Activated gamma-delta T cell treated with anti-CD3 and anti-CD28 coated beads, Interleukin-2, amount 50 U/mL, for 16 hours (primary cell): ENCODE measurements at regions not wholly inside any gene's neighbourhood (a gene's known extent, or its start where the extent isn't known, plus 50 kb on each side); places are given as distances from the start of the nearest gene placed in this dataset.
"Not testable (repeated sequence)": the region's sequence is repeated elsewhere in the genome, so short reads cannot be mapped to it uniquely, and the experiment has no call there.

ENCODE experiments used
- DNase-seq: peaks from one replicate; pipeline ENCODE4 v3.0.0-alpha.2; 2020; ENCODE audit warnings: low read depth

DNA sequence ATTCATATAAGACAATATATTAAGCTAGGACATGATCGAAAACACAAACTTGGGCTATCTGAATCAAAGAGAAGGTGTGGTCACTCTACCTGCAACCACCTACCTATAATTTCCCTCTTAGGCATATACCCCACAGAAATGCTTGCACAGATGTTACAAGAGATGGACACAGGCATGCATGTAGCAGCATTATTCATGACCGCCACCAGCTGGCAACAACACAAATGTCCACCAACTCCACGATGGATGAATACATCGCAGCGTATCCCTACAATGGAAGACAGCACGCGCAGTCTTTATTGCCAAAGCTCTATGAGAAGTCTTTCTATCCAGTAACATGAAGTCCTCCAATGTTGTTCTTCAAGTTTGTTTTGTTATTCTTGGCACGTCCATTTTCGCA, 90.8 kb downstream of the ARL4C start:
- no peak for DNase-seq

DNA sequence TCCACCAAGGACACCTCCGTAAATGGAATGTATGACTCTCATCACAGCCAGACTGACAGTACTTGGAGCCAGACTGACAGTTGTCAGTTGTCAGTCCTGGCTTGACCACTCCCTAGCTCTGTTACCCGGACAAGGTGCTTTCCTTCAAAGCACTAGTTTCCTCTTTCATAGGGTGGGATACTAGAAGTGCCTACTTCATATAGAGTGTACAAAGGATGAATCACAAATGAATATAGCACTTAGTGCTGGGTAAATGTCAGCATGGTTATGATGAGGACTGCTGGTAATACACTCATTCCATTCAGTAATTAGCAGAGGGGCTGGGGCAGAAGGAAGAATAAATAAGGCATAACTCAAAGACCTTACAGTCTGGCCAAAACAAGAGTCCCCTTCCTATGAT, 91.4 kb downstream of the ARL4C start:
- no peak for DNase-seq

- DNase-seq = no peak
Observed at GRCh38 chr2:234404957-234405356, 91.9 kb downstream of the ARL4C start.

DNA sequence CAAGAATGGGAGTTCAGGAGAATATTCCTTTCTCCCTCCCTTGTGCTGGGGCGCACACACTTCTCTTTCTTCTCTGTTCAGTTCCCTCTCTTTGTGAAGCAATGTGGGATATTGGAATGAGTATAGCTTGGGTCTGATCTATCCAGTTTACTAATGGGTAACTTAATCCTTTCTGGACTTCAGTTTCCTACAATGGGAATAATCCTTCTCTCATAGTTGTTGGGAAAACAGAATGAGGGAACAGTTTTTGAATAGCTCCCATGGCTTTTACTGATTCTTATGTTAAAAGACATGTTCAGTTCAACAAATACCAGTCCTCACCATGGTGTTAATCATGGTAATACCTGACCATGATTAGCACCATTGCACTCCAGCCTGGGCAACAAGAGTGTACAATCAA, 93.1 kb downstream of the ARL4C start:
- DNase-seq = no peak

GRCh38 chr2:234403074-234403473, 93.8 kb downstream of the ARL4C start:
- DNase-seq = no peak

- DNase-seq = no peak
Observed at GRCh38 chr2:234401426-234401825, 95.5 kb downstream of the ARL4C start.

GRCh38 chr2:234399451-234400246, 97.2 kb downstream of the ARL4C start:
- DNase-seq = no peak

- DNase-seq = no peak
Observed at GRCh38 chr2:234398531-234398930, 98.3 kb downstream of the ARL4C start.

DNA sequence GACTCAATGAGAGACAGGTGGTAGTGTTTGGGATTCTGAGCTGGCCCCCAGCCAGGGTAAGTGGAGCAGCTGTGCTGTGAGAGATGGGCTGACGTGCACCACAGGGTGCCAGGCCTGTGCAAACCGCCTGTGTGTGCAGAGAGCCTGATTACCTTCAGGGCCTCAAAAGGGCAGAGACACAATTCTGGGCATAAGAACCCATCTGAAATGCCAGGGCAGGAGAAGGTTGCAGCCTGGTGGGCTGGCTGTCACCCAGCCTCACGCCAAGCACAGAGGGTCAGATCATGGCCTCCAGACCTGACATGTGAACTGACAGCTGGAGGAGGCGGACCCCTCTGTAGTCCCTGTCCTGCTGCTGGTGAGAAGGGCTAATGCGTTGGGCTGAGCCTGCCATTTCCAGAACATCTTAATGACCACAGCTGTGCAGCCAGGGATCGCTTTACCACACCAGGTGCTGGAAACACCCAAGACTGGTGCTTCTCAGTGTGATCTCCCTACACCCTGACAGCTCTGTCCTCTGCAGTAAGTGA, 100.9 kb downstream of the ARL4C start:
- DNase-seq = no peak

DNA sequence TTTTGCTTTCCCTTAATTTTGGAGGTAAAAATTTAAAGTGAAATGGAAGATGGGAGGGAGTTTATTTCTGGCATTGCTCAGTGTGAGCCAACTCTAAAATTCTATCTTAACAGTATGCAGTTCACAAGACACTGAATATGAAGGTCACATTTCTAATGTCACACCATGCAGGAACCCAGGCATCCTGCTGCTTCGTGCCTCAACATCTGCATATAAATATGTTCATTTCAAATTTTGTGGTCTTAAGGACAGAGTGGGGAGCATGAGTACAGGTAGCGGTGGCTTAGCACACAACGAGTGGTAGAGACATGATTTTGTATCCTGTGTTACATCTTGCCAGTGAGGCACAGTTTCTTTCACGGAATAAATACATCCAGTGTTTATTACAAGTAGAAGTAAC, 102.4 kb downstream of the ARL4C start:
- DNase-seq = no peak

DNA sequence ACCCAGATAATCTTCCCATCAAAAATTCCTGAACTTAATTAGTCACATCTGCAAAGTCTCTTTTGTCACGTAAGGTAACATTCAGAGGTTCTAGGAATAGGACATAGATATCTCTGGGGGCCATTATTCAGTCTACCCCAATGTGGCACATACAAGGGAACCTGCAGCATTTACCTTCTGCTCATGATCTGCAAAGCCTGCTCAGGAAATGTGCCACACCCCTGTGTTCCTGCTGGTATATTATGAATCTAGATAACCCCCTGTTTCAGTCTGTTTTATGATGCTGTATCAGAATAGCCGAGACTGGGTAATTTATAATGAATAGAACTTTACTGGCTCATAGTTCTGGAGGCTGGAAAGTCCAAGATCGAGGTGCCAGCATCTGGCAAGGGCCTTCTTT, 103.5 kb downstream of the ARL4C start:
- no peak for DNase-seq

DNA sequence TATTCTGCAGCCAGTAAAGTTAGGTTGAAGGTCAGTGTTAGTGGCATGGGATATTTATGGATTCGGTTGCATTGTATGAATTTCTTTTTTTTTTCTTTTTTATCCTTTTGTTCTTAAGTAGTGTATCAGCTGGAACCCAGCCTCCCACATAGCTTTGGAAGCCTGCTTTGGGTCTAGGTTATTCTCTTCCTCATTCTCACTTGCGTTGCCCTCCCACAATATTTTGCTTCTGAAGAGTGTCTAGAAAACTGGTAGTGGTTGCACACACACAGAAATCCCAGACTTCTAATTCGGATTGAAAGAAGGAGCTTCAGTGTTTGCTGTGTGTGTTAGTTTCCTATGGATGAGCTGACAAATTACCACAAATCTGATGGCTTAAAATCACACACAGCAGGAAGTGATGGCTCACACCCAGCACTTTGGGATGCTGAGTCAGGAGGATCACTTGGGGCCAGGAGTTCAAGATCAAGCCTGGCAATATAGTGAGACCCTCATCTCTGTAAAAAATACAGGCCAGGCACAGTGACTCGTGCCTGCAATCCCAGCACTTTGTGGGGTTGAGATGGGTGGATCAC, 104.8 kb downstream of the ARL4C start:
- DNase-seq = no peak

DNA sequence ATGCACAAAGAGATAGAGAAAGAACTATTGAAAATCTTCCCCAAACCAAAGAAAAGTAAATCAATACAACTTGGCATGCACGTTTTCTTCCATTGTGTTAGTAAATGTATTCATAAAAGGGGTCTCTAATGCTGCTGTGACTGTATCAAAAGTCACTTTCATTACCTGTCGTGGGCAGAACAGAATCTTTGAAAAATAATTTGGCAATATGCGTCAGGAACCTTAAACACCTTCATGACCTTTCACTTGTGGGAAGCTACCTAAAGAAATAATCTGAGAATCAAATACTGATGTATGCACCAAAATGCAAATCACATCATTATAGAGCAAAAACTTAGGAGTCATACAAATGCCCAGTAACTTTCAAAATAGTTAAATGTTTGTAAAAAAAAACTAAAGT, 105.3 kb downstream of the ARL4C start:
- DNase-seq = no peak

GRCh38 chr2:234389661-234390060, 107.2 kb downstream of the ARL4C start:
- not testable (repeated sequence) for DNase-seq

GRCh38 chr2:234388591-234388990, 108.3 kb downstream of the ARL4C start:
- DNase-seq = no peak

DNA sequence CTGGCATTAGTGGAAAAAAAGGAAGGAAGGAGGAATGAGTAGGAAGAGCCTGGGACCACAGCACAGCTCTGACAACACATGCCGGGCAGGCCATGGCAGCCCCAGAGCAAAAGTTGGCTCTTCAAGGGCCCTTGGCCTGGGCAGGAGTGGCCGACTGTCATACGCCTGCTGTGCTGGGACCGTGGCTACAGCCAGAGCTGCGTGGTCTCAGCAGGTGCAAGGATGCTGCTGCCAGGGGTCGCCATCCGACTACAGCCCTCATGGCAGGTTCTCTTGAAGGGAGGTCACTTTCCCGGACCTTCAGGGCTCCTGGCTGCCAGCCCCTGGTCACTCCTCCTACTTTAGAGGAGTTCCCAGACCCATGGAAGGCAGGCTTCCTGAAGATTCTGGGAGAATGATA, 109.9 kb downstream of the ARL4C start:
- DNase-seq = no peak

DNA sequence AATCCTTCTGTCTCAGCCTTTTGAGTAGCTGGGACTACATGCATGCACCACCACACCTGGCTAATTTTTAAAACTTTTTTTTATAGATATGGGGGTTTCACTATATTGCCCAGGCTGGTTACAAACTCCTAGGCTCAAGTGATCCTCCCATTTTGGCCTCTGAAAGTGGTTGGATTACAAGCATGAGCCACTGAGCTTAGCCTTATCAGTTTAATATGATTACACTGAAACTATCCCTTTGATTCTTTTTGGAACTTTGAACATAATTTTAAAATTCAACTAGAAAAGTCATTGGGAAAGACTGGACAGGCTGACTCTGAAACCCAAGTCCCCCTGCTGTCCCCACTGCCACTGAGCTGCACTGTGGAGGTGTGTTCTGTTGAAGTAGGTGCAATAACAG, 114.8 kb downstream of the ARL4C start:
- DNase-seq = no peak

DNA sequence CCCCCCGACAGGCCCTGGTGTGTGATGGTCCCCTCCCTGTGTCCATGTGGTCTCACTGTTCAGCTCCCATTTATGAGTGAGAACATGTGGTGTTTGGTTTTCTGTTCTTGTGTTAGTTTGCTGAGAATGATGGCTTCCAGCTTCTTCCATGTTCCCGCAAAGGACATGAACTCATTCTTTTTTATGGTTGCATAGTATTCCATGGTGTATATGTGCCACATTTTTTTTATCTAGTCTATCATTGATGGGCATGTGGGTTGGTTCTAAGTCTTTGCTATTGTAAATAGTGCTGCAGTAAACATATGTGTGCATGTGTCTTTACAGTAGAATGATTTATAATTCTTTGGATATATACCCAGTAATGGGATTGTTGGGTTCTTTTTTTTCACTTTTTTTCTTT, 117.9 kb downstream of the ARL4C start:
- not testable (repeated sequence) for DNase-seq

DNA sequence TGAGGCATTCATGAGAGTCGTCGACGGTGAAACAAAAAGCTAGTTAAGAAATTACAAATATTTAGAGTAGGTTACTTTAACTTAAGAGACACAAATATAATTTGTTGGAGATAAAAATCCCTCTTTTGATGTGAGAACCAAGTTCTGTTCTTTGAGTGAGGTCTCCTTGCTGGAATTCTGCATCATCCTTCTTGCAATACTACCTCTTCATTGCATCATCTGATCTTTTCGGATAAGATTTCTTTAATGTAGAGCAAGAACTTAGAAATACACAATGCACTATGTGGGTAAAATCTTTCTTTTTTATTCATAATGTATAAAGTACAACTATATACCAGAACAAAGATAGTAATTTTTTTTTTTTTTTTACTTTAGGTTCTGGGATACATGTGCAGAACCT, 118.4 kb downstream of the ARL4C start:
- no peak for DNase-seq

DNA sequence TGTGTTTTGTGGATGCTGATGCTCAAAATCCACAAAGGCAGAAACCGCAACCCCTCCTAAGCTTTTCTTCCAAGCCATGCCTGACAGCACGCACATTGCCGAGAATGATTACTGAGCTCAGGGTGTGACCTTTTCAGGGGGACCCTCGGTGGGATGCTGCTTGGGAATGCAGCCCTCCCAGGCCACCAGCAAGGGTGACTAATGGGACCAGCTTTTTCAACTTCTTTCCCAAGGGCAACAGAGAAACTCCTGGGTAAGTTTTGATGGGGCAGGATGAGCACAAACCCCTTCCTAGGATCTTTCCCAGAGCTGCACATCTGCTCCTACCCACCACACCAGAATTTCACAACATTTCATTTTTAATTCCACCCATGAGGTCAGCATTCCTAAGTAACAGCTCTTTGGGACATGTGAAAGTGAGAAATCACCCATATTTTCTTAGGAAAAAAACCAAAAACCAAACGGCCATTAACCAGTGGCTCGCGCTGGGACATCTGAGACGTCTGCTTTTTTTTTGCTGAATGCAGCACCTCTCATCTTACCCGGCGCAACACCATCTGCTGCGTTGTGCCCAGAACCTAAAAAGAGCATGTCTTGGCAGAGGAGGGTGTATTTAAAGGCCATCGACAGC, 119.0 kb downstream of the ARL4C start:
- DNase-seq = no peak

DNA sequence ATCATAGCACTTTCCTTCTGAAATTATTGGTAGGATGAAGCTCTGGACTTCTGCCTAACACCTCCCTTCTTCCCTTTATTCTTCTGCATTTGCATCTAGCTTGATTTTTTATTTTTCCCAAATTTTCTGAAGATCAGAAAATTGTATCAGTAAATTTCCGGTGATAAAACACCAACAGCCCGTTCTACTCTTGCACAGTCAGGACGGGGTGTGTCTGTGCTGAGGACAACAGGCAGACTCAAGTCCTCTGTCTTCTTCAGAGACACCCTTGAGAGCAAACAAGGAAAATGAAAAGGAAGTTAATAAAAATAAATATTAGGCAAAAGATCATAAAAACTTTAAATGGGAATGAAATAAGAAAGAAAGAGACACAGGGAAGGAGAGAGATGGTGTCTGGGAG, 120.7 kb downstream of the ARL4C start:
- DNase-seq = no peak

- DNase-seq = no peak
Observed at GRCh38 chr2:234375176-234375880, 121.6 kb downstream of the ARL4C start.

DNA sequence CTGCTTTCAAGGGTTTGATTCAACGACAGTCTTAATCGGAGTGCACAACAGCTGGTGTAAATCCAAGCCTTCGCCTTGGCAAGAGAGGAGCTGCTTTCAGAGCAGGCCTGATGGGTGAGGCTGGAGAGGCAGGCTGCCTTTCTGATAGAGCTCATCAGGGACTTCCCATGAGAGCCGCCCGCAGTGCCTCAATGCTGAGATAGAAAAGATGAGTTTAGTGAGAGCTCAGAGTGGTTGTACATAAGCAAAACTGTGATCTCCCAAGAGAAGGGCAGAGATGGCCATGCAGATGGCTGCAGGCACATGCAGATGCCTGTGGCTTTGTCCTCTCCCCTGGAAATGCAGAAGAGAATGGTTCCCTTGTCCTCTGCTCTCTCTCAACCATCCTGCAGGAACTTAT, 122.1 kb downstream of the ARL4C start:
- no peak for DNase-seq
